ENCODE measurements at regions not wholly inside any gene's neighbourhood (a gene's known extent, or its start where the extent isn't known, plus 50 kb on each side); places are given as distances from the start of the nearest gene placed in this dataset.

DNA sequence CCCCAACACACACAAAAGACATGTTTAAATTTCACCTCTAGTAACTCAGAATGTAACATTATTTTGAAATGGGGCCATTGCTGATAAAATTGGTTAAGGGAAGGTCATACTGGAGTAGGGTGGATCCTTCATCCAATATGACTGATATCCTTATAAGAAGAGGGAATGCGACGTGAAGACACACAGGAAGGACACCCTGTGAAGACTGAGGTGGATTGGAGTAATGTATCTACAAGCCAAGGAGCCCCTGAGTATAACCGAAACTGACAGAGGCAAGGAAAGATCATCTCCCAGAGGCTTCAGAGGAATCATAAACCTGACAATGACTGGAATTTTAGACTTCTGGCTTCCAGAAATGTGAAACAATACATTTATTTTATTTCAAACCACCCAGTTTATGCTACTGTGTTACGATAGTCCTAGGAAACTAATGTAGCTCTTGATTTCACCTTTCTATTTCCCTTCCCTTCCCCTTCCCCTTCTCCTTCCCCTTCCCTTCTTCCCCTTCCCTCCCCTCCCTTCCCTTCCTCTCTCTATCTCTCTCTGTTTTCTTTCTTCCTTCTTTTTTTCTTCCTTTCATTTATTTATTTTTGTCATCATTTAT, 1775.4 kb downstream of the LRRC4C start:
- WGBS = 82% methylated on average over 4 of the region's 4 CpGs
- no peak overlapping the region for H3K9ac ChIP-seq (ENCODE audit: low read depth in 1 of 2, low read length in 2 of 2)
- TF ChIP-seq GABPA (IDR thresholded peaks at IDR 0.05 in 1 of 2, conservative IDR thresholded peaks at IDR 0.05 in 1 of 2) (no peak), HNF4G (IDR thresholded peaks at IDR 0.05) (no peak), TAF1 (conservative IDR thresholded peaks at IDR 0.05) (no peak), FOXA2 (IDR thresholded peaks at IDR 0.05) (no peak), YY1 (IDR thresholded peaks at IDR 0.05) (no peak), HNF4A (conservative IDR thresholded peaks at IDR 0.05) (no peak), RXRA (IDR thresholded peaks at IDR 0.05) (no peak), JUND (IDR thresholded peaks at IDR 0.05) (no peak), EGR1 (IDR thresholded peaks at IDR 0.05; ENCODE audit: low read depth in 2 of 2) (no peak), NR2F2 (IDR thresholded peaks at IDR 0.05) (no peak), RAD21 (IDR thresholded peaks at IDR 0.05) (no peak)
- TF ChIP-seq, protein P1, sequence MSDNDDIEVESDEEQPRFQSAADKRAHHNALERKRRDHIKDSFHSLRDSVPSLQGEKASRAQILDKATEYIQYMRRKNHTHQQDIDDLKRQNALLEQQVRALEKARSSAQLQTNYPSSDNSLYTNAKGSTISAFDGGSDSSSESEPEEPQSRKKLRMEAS (IDR thresholded peaks at IDR 0.05) = no peak
- TF ChIP-seq, protein P2, sequence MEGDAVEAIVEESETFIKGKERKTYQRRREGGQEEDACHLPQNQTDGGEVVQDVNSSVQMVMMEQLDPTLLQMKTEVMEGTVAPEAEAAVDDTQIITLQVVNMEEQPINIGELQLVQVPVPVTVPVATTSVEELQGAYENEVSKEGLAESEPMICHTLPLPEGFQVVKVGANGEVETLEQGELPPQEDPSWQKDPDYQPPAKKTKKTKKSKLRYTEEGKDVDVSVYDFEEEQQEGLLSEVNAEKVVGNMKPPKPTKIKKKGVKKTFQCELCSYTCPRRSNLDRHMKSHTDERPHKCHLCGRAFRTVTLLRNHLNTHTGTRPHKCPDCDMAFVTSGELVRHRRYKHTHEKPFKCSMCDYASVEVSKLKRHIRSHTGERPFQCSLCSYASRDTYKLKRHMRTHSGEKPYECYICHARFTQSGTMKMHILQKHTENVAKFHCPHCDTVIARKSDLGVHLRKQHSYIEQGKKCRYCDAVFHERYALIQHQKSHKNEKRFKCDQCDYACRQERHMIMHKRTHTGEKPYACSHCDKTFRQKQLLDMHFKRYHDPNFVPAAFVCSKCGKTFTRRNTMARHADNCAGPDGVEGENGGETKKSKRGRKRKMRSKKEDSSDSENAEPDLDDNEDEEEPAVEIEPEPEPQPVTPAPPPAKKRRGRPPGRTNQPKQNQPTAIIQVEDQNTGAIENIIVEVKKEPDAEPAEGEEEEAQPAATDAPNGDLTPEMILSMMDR (IDR thresholded peaks at IDR 0.05; ENCODE audit: low read depth, low read length, missing input control) = no peak
- TF ChIP-seq, protein P3, sequence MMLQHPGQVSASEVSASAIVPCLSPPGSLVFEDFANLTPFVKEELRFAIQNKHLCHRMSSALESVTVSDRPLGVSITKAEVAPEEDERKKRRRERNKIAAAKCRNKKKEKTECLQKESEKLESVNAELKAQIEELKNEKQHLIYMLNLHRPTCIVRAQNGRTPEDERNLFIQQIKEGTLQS (IDR thresholded peaks at IDR 0.05) = no peak
- TF ChIP-seq, protein P4, sequence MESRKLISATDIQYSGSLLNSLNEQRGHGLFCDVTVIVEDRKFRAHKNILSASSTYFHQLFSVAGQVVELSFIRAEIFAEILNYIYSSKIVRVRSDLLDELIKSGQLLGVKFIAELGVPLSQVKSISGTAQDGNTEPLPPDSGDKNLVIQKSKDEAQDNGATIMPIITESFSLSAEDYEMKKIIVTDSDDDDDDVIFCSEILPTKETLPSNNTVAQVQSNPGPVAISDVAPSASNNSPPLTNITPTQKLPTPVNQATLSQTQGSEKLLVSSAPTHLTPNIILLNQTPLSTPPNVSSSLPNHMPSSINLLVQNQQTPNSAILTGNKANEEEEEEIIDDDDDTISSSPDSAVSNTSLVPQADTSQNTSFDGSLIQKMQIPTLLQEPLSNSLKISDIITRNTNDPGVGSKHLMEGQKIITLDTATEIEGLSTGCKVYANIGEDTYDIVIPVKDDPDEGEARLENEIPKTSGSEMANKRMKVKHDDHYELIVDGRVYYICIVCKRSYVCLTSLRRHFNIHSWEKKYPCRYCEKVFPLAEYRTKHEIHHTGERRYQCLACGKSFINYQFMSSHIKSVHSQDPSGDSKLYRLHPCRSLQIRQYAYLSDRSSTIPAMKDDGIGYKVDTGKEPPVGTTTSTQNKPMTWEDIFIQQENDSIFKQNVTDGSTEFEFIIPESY (IDR thresholded peaks at IDR 0.05) = no peak
- TF ChIP-seq, protein P5, sequence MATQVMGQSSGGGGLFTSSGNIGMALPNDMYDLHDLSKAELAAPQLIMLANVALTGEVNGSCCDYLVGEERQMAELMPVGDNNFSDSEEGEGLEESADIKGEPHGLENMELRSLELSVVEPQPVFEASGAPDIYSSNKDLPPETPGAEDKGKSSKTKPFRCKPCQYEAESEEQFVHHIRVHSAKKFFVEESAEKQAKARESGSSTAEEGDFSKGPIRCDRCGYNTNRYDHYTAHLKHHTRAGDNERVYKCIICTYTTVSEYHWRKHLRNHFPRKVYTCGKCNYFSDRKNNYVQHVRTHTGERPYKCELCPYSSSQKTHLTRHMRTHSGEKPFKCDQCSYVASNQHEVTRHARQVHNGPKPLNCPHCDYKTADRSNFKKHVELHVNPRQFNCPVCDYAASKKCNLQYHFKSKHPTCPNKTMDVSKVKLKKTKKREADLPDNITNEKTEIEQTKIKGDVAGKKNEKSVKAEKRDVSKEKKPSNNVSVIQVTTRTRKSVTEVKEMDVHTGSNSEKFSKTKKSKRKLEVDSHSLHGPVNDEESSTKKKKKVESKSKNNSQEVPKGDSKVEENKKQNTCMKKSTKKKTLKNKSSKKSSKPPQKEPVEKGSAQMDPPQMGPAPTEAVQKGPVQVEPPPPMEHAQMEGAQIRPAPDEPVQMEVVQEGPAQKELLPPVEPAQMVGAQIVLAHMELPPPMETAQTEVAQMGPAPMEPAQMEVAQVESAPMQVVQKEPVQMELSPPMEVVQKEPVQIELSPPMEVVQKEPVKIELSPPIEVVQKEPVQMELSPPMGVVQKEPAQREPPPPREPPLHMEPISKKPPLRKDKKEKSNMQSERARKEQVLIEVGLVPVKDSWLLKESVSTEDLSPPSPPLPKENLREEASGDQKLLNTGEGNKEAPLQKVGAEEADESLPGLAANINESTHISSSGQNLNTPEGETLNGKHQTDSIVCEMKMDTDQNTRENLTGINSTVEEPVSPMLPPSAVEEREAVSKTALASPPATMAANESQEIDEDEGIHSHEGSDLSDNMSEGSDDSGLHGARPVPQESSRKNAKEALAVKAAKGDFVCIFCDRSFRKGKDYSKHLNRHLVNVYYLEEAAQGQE (IDR thresholded peaks at IDR 0.05) = no peak

More for the DNA sequence above, 1775.4 kb downstream of the LRRC4C start:
- Histone ChIP-seq H3K4me3 (ENCODE audit: low read depth in 1 of 3, low read length in 3 of 3) (no peak overlapping the region), H3K36me3 (ENCODE audit: control insufficient read depth in 4 of 4, insufficient read depth in 3 of 4, low read depth in 1 of 4, low read length in 3 of 4) (no peaks in the 10 kb centered on the region), H3K27me3 (ENCODE audit: control insufficient read depth in 4 of 4, insufficient read depth in 4 of 4, low read length in 3 of 4) (no peaks in the 10 kb centered on the region), H3K4me1 (ENCODE audit: control insufficient read depth in 4 of 4, insufficient read depth in 4 of 4, low read length in 3 of 4) (no peaks in the 10 kb centered on the region), H3K27ac (ENCODE audit: low read depth in 1 of 2, low read length in 2 of 2) (no peak overlapping the region), H3K9me3 (ENCODE audit: control insufficient read depth in 4 of 4, low read length in 3 of 4) (peaks cover 3 to 10% (median 7%) of the 10 kb centered on the region in 4 donors)
- DNase-seq (ENCODE audit: low spot score) = no peak

Measured in liver (tissue), 8 donors.